ENCODE measurements at regions not wholly inside any gene's neighbourhood (a gene's known extent, or its start where the extent isn't known, plus 50 kb on each side); places are given as distances from the start of the nearest gene placed in this dataset.

DNA sequence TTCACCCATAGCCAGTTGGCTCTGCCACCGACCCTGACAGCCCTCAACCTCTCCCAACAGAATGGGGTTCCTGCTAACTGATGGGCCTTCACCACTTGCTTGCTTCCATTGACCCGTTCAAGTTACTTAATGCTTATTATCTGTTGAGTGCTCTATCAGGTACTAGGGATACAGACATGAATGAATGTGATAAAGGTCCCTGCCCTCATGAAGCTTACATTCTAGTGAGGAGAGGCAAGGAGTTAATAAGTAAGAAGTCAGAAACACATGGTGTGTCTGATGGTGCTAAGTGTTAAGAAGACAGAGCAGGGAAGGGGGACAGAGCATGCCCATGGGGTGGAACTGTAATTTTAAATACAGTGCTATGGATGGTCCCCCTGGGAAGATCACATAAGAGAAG is 107.5 kb upstream of the JUN start:
- DNase-seq (ENCODE audit: low spot score) = no peak

- DNase-seq (ENCODE audit: low spot score) = no peak
Measured at GRCh38 chr1:58893257-58893869, 109.5 kb upstream of the JUN start.

- no peak for DNase-seq (ENCODE audit: low spot score)
Measured at GRCh38 chr1:58895082-58895481, 111.2 kb upstream of the JUN start.

DNA sequence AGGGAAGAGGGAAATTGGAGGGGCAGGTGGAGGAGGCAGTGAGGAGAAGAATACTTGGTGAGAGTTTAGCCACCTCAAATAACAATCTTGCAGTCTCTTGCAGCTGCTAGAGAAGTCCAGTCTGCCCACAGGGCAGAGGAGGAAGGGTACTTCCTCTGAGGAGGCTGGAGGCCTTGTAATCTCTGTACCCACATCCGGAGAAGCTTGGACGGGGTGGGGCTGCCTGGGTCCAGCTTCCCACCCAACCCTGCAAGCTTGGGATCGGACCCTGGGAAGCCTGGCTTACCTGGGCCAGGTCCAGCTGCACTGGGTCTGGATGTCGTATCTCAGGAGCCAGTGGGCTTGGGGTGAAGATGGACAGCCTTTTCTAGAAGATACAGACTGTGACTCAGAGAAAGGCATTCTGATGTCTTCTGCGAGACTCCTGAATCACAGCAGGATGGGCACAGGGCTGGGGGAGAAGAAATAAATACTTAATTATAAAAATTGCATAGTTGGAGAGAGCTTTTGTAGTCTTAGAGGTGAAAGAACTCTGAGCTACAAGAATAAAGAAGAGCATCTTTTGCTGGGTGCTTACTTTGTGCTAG is 111.8 kb upstream of the JUN start:
- DNase-seq (ENCODE audit: low spot score) = no peak

- DNase-seq (ENCODE audit: low spot score) = no peak
Measured at GRCh38 chr1:58896246-58897183, 112.7 kb upstream of the JUN start.

- DNase-seq (ENCODE audit: low spot score) = no peak
Measured at GRCh38 chr1:58898739-58899586, 115.1 kb upstream of the JUN start.

GRCh38 chr1:58899587-58900271 is 115.9 kb upstream of the JUN start:
- DNase-seq (ENCODE audit: low spot score) = no peak

DNA sequence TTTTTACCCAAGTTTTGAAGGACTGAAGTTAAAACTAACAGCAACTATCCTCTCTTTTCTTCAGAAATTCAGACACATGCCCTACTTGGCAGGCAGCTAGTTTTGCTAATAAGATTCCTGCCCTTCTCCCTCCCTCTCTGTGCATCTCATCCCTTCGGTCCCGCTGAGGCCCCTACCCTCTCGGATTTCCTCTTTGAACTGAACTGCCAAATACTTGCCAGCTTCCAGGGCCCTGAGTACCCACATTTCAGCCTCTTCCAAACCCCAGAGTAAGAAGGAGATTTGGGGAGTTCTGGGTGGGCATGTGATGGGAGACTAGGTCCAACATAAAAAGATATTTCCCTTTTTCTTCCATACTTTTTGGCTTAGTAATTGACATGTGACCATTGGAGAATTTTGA is 116.5 kb upstream of the JUN start:
- DNase-seq (ENCODE audit: low spot score) = no peak

DNA sequence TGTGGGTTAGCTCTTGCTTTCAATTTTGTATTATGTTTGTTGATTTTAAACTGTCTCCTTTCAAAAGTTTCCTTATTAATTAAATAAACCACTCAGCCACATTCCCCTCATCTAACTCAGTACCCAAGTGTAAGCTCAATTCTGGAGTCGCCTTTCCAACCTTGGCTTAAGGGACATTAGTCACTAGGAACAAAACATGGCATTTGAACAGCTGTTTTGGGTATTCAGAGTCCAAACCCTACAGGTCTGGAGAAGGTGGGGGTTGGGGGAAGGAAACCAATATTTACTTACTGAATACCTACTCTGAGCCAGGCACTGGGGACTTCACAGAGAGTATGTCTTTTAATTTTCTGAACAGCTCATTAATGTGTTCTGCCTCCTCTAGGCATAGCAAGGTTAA is 117.2 kb upstream of the JUN start:
- no peak for DNase-seq (ENCODE audit: low spot score)

GRCh38 chr1:58902830-58903513 is 119.1 kb upstream of the JUN start:
- DNase-seq (ENCODE audit: low spot score) = no peak

DNA sequence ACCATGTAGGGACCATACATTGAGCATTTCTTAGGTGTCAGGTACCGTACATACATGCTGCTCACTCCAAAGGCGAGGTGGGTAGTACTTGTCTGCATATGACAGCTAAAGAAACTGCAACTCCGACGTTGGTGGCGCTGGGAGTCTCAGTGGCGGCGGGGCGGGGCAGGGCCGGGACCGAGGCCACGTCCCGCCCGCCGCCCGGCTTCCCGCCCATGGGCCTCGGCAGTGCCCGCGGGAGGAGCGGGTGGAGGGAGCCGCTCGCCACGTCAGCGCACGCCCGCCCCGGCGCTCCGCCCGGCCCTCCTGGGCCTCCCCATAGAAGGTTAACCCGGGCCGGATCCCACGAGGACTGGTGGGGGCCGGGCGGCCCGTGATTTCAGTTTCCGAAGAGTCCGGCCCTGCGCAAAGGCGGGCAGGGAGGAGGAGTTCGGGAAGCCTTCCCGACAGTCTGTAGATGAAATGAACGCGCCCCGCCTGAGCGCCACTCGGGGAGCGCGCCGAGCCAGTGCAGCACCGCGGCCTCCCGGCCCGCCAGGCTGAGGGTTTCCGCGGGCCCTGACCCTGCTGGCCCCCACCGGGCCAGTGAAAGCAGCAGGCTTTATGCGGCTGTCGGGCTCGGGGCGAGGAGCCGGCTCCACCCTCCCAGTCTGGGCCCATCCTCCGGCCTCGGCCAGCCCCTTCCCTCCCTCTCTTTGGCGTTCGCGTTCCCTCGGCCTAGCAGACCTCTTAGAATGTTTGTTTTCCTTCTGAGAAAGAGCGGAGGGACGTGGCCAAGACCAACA is 119.9 kb upstream of the JUN start:
- DNase-seq (ENCODE audit: low spot score) = peak; percentile 73

GRCh38 chr1:58904299-58905125 is 120.7 kb upstream of the JUN start:
- no peak for DNase-seq (ENCODE audit: low spot score)

- DNase-seq (ENCODE audit: low spot score) = no peak
Measured at GRCh38 chr1:58905126-58905490, 121.3 kb upstream of the JUN start.

GRCh38 chr1:58905628-58906221 is 121.9 kb upstream of the JUN start:
- DNase-seq (ENCODE audit: low spot score) = no peak

DNA sequence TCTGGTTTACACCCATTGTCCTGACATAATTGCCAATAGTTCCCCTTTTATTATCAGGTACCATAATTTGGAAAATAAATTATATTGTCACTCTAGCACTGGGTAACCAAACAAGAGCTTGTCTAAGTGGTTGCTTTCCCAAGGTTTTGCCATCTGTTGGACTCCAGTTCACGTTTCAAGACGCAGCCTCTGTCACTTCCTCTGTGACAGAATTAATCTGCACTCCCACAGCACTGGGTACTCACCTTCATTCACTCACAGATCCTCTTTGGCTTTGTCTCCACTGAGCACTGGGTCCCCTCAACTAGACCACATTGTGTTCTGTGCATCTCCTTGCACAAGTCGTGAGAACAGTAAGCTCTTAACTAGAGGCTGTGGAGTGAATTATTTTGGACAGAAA is 123.6 kb upstream of the JUN start:
- no peak for DNase-seq (ENCODE audit: low spot score)

GRCh38 chr1:58908561-58909560 is 125.0 kb upstream of the JUN start:
- DNase-seq (ENCODE audit: low spot score) = no peak

GRCh38 chr1:58909914-58910681 is 126.3 kb upstream of the JUN start:
- no peak for DNase-seq (ENCODE audit: low spot score)

Data from CD4-positive, alpha-beta T cell treated with Interleukin-15 for 4 hours (primary cell).